Effector CD4-positive, alpha-beta T cell (primary cell): ENCODE measurements at regions not wholly inside any gene's neighbourhood (a gene's known extent, or its start where the extent isn't known, plus 50 kb on each side); places are given as distances from the start of the nearest gene placed in this dataset.
"Not testable (repeated sequence)": the region's sequence is repeated elsewhere in the genome, so short reads cannot be mapped to it uniquely, and the experiment has no call there.

ENCODE experiments used
- DNase-seq: peaks from one replicate; pipeline ENCODE4 v3.0.0-alpha.2; 2020

- not testable (repeated sequence) for DNase-seq
These were observed 539.5 kb downstream of the TRIML1 start for GRCh38 chr4:188678691-188679090.

DNA sequence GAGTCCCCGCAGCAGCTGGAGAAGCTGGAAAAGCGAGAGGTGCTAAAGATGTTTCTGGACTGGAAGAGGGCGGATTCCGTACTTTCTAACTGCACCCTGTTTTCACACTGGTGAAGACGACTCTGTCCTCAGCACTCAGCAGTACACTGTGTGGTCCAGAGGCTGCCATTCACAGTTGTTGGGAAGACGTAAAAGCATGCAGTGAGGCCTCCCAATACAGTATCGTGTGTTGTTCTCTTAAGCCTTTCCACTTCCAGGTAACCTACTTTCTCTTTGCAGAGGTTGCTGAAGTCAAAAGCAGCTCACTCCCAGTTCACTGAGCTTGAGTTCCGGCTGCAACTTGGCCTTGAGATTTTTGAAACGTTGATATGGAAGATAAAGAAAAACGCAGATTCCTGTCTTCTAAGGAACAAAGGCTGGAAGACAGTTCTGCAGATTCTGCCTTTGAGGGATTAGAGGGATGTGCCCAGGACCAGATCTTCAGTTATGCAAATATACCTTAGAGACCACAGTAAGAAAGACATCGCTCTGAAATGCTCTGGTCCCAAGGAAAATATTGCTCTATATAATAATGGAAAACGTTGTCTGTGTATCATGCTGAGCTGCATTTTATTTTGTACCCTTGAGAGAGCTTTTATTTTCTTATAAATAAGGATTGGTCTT is 540.9 kb downstream of the TRIML1 start:
- DNase-seq, result no peak

DNA sequence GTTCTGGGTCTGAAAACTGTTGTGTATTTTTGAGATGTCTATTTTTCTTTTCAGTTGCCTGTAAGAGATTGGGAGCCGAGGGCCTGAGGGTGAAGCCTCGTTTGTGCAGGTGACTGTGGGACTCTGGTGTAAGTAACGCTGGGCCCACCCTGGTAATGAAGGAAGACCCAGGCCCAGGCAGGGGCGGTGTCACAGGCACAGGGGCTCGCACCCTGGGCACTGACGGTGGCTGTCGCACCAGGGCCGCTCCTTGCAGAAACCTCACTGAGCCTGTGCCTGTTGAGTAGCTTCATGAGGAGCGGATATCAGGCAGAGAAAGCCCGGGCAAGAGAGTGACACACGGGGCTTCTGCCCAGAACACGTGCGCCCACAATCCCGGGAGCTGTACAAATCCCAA is 541.4 kb downstream of the TRIML1 start:
- DNase-seq, result no peak

- no peak for DNase-seq
These were observed 543.1 kb downstream of the TRIML1 start for GRCh38 chr4:188682321-188682720.

DNA sequence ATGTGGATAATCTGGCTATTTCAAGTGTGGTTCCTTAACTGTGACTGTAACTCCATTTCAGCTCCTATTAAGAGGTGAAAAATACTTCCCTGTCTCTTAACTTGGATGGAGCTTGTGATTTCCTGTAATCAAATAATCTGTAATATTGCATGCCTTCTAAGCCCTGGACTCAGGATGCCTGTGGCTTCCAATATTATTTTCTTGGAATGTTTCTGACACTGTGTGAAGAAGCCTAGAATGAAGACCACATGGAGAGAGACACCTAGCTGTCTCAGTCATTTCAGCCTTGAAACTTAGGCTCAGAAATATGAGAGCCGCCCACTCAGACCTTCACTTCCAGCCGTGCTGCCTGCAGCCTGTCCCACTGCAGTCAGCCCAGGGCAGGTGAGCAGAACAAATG is 544.3 kb downstream of the TRIML1 start:
- no peak for DNase-seq

GRCh38 chr4:188688956-188689355 is 549.7 kb downstream of the TRIML1 start:
- DNase-seq, result no peak

DNA sequence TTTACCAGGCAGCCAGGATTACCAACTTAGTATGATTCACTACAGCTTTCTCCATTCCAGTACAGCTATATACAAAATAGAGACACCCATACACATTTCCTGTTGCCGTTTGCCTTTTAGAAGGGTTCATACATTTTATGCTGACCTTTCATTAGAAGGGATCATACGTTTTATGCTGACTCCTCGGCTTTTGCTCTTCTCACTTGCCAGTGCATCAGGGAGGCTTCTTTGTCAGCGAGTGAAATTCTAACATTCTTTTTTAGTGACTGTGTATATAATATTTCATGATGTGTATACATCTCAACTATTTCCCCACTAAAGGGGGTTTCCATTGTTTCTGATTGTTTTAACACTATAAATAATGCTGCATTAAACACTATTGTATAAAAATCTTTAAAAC is 552.6 kb downstream of the TRIML1 start:
- DNase-seq, result no peak

- no peak for DNase-seq
These were observed 556.0 kb downstream of the TRIML1 start for GRCh38 chr4:188695261-188695660.

DNA sequence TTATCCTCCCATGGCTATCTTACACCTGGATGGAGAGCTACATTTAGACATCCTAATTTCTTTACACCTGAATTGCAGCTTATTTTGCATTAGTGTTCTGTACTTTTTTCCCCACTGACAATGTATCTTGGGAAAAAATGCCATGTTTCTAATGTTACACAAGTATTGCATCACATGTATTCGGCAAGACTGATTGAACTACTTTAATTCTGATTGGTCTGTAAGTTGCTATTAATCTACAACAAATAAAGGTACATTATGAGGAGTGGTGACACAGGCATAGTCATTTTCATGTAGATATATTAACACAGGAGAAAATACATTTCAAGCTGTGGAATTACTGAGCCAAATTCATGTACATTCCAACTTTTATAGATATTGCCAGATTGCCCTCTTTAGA is 558.0 kb downstream of the TRIML1 start:
- DNase-seq, result no peak

DNA sequence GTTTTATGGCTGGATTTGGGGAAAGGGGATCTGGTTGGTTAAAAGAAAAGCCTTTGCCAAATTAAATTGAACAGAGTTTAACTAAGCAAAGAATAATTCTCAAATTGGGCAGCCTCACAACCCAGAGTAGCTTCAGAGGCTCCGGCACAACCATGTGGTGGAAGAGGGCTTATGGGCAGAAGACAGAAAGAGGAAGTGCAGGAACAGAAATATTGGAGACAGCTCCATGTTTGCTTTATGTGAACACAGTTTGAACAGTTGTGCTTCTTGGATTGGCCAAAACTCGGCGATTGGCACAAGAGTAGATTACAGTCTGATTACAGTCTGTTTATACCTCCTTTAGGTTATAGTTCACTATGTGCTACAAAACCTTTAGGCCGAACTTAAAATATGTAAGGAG is 562.7 kb downstream of the TRIML1 start:
- no peak for DNase-seq

- no peak for DNase-seq
These were observed 565.0 kb downstream of the TRIML1 start for GRCh38 chr4:188704288-188704687.

DNA sequence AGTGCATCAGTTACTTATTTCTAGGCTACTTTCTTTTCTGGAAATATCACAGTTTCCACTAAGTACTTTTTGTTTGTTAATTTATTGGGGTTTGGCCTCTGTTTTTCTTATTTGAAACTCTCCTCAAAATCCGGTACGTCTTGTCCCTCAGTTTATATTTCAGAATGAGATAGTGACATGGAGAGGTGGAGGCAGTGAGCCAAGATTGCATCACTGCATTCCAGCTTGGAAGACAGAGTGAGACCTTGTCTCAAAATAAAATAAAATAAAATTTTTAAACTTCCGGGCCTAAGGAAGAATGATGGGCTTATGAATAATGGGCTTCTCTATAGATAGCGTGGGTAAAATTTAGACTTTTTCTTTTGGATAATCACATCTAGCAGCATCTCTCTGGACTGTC is 567.8 kb downstream of the TRIML1 start:
- no peak for DNase-seq

GRCh38 chr4:188714501-188714900 is 575.3 kb downstream of the TRIML1 start:
- no peak for DNase-seq

DNA sequence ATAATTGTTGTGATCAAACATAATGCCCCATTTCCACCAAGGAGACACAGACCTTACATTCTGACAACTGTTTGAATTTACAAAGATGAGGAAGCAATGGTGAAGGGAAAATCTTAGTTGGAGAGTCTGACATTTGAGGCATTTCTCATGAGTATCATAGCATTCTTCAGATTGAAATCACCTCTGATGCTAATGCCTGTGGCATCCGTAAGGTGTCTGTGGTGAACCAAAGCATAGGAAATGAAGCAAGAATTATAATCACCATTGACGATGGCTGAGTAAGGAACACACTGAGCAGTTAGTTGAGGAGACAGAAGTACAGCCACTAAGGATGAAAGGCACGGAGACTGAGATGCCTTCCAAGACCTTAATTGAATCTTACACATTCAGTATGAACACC is 575.7 kb downstream of the TRIML1 start:
- DNase-seq, result no peak

GRCh38 chr4:188717661-188718060 is 578.4 kb downstream of the TRIML1 start:
- DNase-seq, result no peak

DNA sequence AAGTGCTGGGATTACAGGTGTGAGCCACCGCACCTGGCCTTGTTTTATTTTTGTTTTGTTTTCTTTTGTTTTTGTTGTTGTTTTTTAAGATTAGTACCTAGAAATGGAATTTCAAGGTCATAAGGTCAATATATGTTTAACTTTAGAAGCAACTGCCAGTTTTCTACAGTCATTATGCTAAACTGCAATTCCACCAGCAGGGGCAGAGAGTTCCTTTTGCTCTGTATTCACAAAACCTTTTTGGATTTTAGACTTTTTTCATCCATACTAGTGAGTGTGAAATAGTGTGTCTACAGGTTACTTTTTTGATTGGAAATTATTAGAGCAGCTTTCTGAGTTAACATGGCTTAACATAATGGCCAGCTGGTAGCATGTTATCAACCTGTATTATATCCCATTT is 580.6 kb downstream of the TRIML1 start:
- DNase-seq, result no peak

- no peak for DNase-seq
These were observed 583.7 kb downstream of the TRIML1 start for GRCh38 chr4:188722911-188723310.

DNA sequence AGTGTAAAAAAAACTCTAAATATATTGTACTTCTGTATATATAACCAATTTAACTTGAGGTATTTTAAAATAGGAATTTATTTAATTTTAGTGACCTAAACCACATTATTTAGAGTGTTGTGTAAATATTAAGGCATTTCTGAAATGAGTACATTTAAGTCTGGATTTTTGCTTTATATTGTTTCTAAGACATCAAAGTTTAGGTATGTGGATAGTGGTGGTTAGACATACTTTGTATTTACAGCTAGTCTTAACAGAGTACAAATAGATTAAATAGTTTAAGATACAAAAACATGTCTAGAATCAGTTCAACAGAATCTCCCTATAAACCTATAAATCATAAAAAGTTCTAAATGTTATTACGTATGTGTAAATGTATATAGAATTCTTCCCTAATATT is 588.5 kb downstream of the TRIML1 start:
- DNase-seq, result no peak

GRCh38 chr4:188728359-188728758 is 589.1 kb downstream of the TRIML1 start:
- DNase-seq, result no peak

- no peak for DNase-seq
These were observed 592.9 kb downstream of the TRIML1 start for GRCh38 chr4:188732131-188732530.

GRCh38 chr4:188735082-188735481 is 595.8 kb downstream of the TRIML1 start:
- DNase-seq, result no peak

GRCh38 chr4:188737251-188738002 is 598.2 kb downstream of the TRIML1 start:
- DNase-seq, result no peak

- not testable (repeated sequence) for DNase-seq
These were observed 599.0 kb downstream of the TRIML1 start for GRCh38 chr4:188738290-188738689.

- DNase-seq, result not testable (repeated sequence)
These were observed 600.9 kb downstream of the TRIML1 start for GRCh38 chr4:188740172-188740571.

DNA sequence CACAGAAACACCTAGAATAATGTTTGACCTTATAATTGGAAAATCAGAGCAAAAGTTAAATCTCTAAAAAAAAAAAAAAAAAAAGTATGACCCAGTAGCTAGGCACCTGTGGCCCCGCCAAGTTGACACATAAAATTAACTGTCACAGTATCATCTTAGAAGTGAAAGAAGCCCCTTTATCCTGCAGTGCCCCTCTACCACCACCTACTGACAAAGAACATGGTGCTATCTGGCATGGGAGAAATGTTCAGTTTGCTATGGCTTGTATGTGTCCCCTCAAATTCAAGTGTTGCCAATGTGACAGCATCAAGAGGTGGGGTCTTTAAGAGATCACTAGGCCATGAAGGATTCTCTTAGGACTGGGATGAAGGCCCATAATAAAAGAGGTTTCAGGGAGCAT is 601.5 kb downstream of the TRIML1 start:
- not testable (repeated sequence) for DNase-seq
